GM21360 (cell line): ENCODE measurements at regions not wholly inside any gene's neighbourhood (a gene's known extent, or its start where the extent isn't known, plus 50 kb on each side); places are given as distances from the start of the nearest gene placed in this dataset.
"Not testable (repeated sequence)": the region's sequence is repeated elsewhere in the genome, so short reads cannot be mapped to it uniquely, and the experiment has no call there.

Source experiments
- ATAC-seq: cut with Tn5 transposase; IDR thresholded peaks from one replicate; pipeline ENCODE4 v1.9.1; 2021; ENCODE audit warnings: mild to moderate bottlenecking, moderate library complexity; ENCODE audit not compliant: unreplicated experiment

DNA sequence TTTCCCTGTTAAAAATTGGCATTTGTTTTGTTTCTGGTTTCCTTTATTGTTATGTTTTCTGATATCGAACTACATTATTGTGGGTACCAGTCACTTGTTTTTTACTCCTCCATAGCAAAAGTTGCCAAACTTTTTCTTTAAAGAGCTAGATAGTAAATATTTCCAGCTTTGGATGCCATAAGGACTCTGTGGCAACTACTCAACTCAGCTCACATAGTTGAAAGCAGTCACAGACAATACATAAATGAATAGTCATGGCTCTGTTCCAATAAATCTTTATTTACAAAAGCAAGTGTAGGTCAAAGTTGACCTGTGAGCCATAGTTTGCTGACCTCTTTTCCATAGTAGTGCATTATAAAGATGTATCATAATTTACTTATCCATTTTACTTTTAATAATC lies 305.0 kb downstream of the RASEF start:
- no peak for ATAC-seq

DNA sequence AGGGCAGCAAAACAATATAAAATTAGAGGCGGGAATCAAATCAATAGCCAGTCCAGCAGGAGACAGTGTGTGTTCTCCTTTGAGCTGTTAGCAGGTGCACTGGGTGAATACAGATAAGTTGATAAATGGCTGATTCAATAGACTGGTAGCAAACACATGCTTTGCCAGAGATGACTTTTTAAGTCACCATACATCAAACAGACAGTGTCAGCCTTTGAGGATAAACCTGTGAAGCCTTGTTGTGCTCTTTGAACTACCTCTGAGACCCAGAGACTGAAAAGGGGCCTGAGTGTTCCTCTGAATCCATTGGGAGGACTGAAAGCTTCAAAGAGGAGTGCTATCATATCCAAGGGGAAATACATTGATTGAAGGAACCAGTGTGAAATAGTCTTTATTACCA lies 301.9 kb downstream of the RASEF start:
- no peak for ATAC-seq

DNA sequence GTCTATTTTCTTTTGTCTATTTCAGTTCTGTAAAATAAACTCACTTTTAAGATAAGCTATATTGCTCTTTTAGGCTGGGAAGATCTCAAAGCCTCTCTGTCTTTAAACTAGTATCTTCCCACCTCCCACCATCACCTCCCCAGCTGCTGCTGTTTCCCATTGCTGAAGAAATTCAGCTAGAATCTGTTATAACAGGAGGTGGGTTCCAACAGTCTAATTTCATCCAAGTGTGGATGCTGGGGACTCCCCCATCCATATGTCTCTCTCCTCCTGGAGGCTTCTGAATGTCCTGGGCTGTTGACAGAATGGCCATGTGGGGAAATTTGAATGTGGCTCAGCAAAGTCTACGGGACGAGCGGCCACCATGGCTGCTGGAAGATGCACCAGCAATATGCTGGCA lies 301.0 kb downstream of the RASEF start:
- ATAC-seq: no peak

DNA sequence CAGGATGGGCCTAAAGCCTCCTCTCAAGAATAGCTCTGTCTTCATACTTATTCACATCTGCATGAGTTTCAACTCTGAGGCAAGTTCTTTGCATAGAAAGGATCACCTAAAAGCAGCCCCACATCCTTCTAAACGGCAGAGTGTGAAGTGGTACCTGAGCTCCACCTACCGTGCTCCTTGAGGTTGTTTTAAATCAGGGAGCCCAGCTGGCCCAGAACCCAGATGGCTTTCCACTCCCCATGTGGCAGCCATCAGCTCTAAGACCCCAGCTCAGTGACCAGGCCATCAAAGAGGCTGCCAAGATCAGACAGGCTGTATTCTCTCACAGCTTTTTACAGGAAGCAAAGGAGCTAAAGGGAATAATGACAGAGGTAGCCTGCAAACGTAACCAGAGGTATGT lies 299.3 kb downstream of the RASEF start:
- no peak for ATAC-seq

DNA sequence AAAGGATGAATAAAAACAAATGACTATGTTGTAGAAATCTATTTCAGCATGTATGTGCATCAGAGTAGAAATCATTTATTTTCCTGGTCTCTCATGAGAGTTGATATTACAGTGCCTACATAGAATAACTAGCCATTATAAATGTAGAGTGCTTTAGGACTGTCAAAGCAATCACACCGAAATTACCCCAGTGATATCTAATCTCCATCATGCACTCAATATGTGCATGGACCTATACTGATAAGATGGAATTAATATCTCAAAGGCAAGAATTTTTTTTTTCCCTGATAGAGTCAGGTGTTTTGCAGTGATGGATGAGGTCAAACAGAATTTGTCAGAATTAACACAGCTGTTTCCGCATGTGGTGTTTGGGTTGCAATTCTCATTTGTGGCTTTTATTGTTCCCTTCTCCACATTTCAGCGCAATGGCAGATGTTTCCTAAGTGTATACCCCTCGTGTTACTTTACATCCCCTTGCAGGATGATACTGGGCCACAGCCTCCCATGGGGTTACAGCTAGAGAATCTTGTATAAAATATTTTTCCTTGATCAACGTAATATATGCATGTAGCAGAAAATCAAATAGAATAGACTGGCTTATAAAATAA lies 298.8 kb downstream of the RASEF start:
- ATAC-seq: no peak

DNA sequence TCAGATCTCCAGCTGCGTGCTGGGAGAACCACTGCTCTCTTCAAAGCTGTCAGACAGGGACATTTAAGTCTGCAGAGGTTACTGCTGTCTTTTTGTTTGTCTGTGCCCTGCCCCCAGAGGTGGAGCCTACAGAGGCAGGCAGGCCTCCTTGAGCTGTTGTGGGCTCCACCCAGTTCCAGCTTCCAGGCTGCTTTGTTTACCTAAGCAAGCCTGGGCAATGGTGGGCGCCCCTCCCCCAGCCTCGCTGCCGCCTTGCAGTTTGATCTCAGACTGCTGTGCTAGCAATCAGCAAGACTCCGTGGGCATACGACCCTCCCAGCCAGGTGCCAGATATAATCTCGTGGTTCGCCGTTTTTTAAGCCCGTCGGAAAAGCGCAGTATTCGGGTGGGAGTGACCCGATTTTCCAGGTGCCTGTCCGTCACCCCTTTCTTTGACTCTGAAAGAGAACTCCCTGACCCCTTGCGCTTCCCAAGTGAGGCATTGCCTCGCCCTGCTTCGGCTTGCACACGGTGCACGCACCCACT lies 288.2 kb downstream of the RASEF start:
- not testable (repeated sequence) for ATAC-seq

DNA sequence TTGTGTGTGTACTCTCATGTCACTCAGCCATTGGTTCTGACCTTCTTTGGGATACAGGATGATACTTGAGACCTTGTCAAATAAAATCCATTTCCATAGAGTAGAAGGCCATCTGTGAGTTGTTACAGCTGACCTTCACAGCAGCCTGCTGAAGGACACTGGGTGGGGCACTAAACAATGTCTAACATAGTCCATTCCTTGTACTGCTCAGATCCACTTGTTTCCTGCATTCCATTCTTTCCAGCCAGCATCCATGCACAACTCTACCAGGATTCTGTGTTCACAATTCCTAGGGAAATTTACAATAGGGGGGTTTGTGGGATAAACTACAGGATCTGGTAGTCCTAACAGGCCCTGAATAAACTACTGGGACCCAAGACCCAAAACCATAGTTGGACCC lies 286.4 kb downstream of the RASEF start:
- no peak for ATAC-seq

DNA sequence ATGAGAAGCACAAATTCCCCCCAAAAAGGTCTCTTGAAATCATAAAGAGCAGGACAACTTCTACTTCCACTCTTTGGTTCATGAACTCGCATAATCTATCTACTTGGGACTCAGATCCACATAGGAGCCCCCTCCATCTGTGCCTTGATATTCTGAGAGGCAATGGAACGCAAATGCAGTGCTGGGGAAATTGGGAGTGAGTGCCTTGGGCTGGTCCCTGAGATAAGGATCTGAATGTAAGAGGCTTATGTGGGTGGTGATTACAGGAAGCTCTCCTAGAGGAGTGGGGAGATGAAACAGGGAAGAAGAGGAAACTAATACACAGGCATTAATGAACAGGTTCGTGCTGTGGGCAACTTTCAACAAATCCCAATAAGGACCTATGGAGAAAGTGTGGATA lies 285.6 kb downstream of the RASEF start:
- ATAC-seq: no peak

DNA sequence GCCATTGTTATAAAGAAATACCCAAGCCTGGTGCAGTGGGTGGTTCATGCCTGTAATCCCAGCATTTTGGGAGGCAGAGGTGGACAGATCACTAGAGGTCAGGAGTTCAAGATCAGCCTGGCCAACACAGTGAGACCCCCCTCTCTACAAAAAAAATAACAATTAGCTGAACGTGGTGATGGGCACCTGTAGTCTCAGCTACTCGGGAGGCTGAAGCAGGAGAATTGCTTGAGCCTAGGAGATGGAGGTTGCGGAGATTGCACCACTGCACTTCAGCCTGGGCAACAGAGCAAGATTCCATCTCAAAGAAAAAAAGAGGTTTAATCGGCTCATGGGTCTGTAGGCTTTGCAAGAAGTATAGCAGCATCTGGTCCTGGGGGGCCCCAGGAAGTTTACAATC lies 284.0 kb downstream of the RASEF start:
- not testable (repeated sequence) for ATAC-seq

DNA sequence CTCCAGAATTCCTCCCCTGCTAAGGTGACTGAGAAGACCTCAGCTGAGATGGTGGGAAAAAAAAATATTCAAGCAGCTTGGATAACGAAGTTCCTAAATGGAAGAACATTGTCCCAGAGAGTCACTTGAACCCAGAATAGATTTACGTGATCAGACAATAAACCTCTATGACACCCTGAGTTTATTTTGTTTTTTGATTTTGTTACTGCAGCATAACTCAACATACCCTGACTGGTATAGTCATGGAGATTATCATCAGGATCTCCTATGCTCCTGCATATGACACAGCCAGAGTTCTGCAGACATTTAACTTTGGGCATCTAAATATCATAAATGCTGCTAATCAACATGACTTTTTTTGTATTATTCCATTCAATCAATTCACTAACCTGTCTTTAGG lies 282.9 kb downstream of the RASEF start:
- no peak for ATAC-seq

DNA sequence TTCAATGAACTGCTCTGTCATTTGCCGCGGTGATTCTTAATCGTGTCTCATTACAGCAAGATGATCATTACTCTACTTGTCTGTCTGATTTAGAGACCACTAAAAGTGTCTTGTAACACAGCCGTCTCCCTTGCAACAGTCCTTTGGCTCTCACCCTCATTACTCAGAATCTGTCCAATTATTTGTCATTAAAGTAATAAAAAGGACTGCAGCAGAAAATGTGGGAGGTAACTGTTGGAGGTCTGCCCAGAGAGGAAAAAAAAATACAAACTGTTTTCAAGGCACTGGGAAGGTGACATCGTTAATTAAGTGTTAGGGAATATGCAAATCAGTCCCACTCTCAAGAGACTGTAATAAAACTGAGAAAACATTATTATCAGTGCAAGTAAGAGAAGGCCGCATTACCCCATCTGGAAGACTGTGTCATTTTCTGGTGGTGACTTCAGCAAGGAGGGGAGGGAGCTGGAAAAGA lies 281.0 kb downstream of the RASEF start:
- no peak for ATAC-seq

DNA sequence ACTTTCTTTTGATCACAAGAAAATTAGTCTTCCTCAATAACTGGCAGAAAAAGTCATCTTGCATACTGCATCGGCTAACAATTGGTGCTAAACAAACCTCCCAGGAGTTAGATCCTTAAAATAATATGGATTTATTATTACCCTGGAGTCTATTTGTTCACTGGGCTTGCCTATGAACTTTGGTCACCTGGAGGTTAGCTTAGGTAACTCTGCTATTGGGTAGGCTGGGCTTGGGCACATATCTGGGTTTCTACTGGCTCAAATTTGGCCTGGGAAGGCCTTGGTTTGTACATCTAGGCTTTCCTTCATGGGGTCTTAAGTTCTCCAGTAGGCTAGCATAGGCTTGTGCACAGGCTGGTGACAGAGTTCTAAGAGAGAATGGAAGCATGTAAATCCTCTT lies 279.9 kb downstream of the RASEF start:
- ATAC-seq: no peak

DNA sequence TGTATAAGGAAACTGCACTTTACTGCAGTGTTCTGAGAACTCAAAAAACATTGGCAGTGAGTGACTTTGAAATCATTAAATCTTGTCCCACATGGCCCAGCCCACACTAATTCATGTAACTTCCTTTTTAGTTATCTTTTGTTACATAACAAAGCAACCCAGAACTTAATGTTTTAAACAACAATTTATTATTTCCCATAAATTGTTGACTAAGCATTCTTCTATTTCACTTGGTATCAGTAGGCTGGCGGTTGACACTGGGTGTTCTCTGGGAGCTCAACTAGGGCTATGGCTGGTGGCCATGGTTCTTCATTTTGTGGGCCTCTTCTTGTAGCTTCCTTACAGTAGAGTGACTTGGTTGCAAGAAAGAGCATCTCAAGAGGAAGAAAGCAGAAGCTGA lies 278.4 kb downstream of the RASEF start:
- no peak for ATAC-seq

DNA sequence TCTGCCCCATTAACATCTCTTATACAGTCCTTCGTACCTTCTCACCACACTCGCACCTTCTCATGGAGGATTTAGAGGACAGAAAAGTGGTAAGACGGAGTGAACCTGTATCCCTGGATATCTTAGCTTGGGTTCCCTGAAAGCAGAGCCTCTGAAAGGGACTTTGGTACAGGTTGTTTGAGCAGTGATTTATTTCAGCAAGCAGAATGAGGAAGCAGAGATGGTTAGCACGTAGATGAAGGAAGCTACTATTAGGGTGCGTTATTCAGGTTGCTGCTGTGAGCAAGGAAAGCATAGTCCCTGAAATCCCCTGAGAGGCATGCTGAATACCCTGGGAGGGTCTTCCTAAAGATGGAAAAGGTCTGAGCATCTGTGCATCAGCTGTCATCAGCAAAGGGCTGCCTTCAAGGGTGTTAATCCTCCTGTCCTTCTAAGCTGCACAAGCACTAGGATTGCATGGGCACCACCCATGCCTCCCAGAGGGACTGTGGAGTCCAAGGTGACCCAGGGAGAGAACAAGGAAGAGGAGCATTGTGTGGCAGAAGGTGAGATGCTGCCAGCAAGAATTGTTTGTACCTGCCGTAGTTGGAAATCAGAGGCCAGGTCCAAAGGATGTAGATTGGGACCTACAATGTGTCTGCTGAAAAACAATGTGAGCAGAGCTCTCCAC lies 273.7 kb downstream of the RASEF start:
- no peak for ATAC-seq

DNA sequence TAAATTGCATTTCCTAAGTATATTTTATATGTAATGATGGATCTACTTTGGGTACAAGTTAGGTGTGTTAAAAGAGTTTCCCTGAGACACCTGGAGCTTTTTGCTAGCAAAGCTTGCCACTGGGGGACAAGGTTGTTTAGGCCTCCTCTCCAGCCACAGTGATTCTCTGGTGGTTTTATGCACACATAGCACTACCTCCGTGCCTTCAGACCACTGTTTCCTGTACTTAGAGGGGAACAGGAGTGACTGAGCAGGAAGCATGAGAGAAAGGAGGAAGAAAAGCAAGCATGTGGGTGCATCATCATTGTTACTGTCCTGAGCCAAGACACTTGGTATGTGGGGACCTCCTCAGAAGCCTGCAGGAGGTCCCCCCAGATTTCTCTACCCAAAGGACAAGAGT lies 272.1 kb downstream of the RASEF start:
- no peak for ATAC-seq

DNA sequence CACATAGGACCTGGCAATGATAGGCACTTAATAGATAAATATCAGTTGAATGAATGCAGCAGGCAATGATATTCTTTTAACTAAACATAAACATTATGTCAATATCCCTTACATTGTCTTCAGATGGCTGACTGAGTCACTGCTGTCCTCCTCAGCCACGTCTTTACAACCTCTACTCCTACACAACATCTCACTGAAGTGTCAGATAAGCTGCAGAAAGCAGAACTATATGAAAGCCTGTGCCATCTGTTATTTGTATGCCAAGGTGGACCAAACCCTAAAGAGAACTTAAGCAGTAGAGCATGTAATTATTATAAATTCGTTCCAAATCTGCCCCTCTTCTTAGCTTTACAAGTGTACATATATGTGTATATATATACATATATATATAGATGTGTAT lies 271.2 kb downstream of the RASEF start:
- no peak for ATAC-seq

DNA sequence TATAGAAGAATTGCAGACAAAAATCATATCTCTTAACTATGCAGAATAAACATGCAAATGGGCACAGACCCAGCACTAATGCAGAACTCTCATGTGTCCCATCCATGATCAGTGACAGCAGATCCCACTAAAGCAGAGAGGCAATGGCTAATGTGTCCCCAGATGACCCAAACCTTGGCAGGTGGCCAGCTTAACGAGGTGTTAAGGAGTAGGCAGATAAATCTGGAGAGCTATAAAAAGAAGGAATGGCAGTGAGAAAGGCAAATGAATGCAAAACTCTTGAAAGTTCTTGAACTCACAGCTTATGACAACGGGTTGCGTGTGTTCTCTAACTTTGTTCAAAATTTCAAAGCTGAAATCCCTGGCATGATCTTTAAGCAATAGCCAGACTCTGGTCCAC lies 265.4 kb downstream of the RASEF start:
- ATAC-seq: no peak

DNA sequence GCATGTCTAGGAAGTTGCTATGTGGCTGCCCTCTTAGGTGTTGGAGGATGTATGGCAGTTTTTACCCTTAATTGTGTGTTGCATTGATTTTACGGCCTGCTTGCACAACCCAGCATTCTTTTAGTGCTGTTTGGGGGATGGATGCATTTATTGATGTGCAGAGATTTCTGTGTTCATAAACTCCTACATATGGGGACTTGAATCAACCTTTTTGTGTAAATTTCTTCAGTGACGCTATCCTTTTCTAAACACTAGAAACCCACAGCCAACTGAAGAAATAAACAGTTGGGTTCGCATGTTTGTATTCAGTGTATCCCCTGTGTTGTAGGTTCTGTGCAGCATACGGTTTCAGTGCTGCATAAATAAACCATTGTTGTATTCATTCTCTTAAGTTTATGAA lies 263.7 kb downstream of the RASEF start:
- ATAC-seq: no peak

DNA sequence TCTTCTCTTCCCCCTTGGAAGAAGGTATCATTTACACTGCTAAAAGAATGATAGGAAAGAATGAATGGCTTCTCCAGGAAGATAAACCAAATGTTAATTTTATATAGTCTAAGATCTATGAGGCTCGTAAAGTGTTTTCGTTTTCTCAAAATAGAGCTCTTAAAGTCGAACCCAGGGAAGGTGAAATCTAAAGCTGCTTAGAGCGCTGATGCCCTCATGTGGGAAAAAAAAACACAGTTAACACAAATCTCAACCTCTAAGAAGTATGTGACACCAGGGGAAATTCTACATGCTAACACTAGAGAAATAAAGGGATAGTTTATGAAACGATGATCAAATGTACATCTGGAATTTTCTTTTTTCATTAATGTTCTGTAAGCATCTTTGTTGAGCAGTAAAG lies 257.9 kb downstream of the RASEF start:
- no peak for ATAC-seq

DNA sequence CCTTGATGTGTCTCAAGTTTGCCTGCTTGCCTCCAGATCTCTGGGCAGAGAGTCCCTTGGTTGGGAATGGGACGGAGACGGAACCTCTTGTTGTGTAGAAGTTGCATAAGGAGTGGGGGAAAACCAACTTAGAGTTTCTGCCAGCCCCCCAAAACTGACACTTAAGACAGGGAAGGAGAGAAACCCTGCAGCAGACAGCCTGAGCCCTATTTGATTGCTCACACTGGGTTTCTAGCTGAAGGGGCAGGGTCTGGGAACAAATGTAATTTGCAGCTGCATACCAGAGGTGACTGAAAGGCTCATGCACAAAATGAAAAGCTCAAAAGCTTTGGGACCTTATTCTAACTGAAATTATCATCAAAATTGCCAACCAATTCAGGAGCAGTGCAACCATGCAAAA lies 254.5 kb downstream of the RASEF start:
- ATAC-seq: no peak

DNA sequence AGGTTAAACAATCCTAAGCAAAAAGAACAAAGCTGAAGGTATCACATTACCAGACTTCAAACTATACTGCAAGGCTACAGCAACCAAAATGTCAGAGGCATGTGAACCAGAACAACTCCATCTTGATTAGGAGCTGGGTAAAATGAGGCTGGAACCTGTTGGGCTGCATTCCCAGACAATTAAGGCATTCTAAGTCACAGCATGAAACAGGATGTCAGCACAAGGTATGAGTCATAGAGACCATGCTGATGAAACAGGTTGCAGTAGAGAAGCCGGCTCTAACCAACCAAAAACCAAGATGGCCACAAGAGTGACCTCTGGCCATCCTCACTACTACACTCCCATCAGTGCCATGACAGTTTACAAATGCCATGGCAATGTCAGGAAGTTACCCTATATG lies 252.0 kb downstream of the RASEF start:
- ATAC-seq: no peak

DNA sequence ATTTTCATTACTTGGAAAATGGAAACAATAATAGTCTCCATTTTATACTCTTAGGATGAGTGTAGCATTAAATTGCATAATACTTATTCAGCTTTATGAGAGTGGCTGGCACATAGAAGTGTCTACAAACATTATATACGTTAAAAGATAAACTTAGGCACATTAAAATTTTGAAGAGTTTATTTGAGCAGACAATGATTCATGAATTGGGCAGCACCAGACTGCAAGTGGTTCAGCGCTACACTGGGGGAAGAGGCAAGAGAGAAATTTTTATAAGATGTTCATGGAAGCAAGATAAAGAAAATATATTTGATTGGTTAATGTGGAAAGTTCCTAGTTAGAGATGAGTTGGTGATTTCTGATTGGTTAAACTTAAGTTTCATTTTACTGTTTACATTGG lies 243.7 kb downstream of the RASEF start:
- no peak for ATAC-seq

DNA sequence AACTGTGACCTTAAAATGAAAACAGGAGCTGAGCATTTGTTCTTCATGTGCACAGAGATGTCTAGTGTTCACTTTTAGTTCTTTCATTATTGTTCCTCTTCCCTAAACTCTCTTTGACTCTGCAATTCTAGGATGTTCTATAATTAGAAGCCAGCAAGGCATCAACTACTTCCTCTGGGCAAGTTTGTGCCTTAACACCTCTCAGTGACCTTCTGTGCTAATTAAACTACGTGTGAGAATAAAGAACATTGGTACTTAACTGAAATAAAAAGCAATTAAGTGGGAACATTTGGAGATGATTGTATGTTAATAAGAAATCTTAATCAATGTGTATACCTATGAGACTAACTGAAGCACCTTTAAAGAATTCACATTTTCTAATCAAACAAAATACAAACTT lies 242.8 kb downstream of the RASEF start:
- ATAC-seq: no peak
